ENCODE measurements at regions not wholly inside any gene's neighbourhood (a gene's known extent, or its start where the extent isn't known, plus 50 kb on each side); places are given as distances from the start of the nearest gene placed in this dataset.

- H3K9me3 ChIP-seq = no peaks in the 10 kb centered on the region
- no peak overlapping the region for H3K4me3 ChIP-seq (ENCODE audit: low read depth in 1 of 2, low read length in 1 of 2)
- no peaks in the 10 kb centered on the region for H3K36me3 ChIP-seq
- no peaks in the 10 kb centered on the region for H3K27me3 ChIP-seq
- H3K4me1 ChIP-seq (ENCODE audit: control insufficient read depth in 1 of 2, insufficient read depth in 1 of 2, low read depth in 1 of 2, low read length in 1 of 2) = no peaks in the 10 kb centered on the region
- no peak for TF ChIP-seq CTCF (IDR thresholded peaks at IDR 0.05)
- H3K27ac ChIP-seq = no peak overlapping the region
Measured at GRCh38 chr16:86090461-86091170, 191.7 kb downstream of the IRF8 start.

GRCh38 chr16:86091976-86092375 lies 193.0 kb downstream of the IRF8 start:
- Histone ChIP-seq H3K4me1 (ENCODE audit: control insufficient read depth in 1 of 2, insufficient read depth in 1 of 2, low read depth in 1 of 2, low read length in 1 of 2) (no peaks in the 10 kb centered on the region), H3K36me3 (no peaks in the 10 kb centered on the region), H3K4me3 (ENCODE audit: low read depth in 1 of 2, low read length in 1 of 2) (no peak overlapping the region), H3K9me3 (no peaks in the 10 kb centered on the region), H3K27ac (no peak overlapping the region), H3K27me3 (peaks cover 8% of the 10 kb centered on the region)
- no peak for TF ChIP-seq CTCF (IDR thresholded peaks at IDR 0.05)

GRCh38 chr16:86092586-86093480 lies 193.9 kb downstream of the IRF8 start:
- Histone ChIP-seq H3K27me3 (peaks cover 8% of the 10 kb centered on the region), H3K9me3 (no peaks in the 10 kb centered on the region), H3K4me3 (ENCODE audit: low read depth in 1 of 2, low read length in 1 of 2) (no peak overlapping the region), H3K4me1 (ENCODE audit: control insufficient read depth in 1 of 2, insufficient read depth in 1 of 2, low read depth in 1 of 2, low read length in 1 of 2) (no peaks in the 10 kb centered on the region), H3K27ac (no peak overlapping the region), H3K36me3 (no peaks in the 10 kb centered on the region)
- no peak for TF ChIP-seq CTCF (IDR thresholded peaks at IDR 0.05)

- H3K27me3 ChIP-seq = peaks cover 13% of the 10 kb centered on the region
- no peaks in the 10 kb centered on the region for H3K4me1 ChIP-seq (ENCODE audit: control insufficient read depth in 1 of 2, insufficient read depth in 1 of 2, low read depth in 1 of 2, low read length in 1 of 2)
- no peak for TF ChIP-seq CTCF (IDR thresholded peaks at IDR 0.05)
- H3K4me3 ChIP-seq (ENCODE audit: low read depth in 1 of 2, low read length in 1 of 2) = no peak overlapping the region
- H3K27ac ChIP-seq = no peak overlapping the region
- H3K36me3 ChIP-seq = no peaks in the 10 kb centered on the region
- H3K9me3 ChIP-seq = no peaks in the 10 kb centered on the region
Measured at GRCh38 chr16:86093801-86094750, 195.1 kb downstream of the IRF8 start.

- Histone ChIP-seq H3K27me3 (peaks cover 17% of the 10 kb centered on the region), H3K27ac (no peak overlapping the region), H3K9me3 (no peaks in the 10 kb centered on the region), H3K4me3 (ENCODE audit: low read depth in 1 of 2, low read length in 1 of 2) (no peak overlapping the region), H3K36me3 (no peaks in the 10 kb centered on the region), H3K4me1 (ENCODE audit: control insufficient read depth in 1 of 2, insufficient read depth in 1 of 2, low read depth in 1 of 2, low read length in 1 of 2) (no peaks in the 10 kb centered on the region)
- no peak for TF ChIP-seq CTCF (IDR thresholded peaks at IDR 0.05)
Measured at GRCh38 chr16:86095131-86095752, 196.3 kb downstream of the IRF8 start.

All from neutrophil (primary cell).